Stomach (tissue), 8 donors: ENCODE measurements at regions not wholly inside any gene's neighbourhood (a gene's known extent, or its start where the extent isn't known, plus 50 kb on each side); places are given as distances from the start of the nearest gene placed in this dataset.

Experiments
- DNase-seq, 2 donors: peaks; one replicate each; pipeline versions ENCODE4 v3.0.0 to v3.0.0-alpha.2; 2013 to 2019
- H3K27ac ChIP-seq, 5 donors: fragments of 200-600 bp in 4 of 5; sonication (generic) in 4 of 5; one replicate each; pipeline ENCODE4 v1.5.1; 2013 to 2019; ENCODE audit warnings: mild to moderate bottlenecking in 1 of 5, moderate library complexity in 1 of 5
- H3K27me3 ChIP-seq, 3 donors: fragments of 200-600 bp; sonication (generic); one replicate each; pipeline ENCODE4 v1.5.1; 2017 to 2019; ENCODE audit warnings: mixed run types in 1 of 3
- H3K36me3 ChIP-seq, 4 donors: fragments of 200-600 bp; sonication (generic); 1 replicate in 3 of 4; 2 replicates in 1 of 4; pipeline ENCODE4 v1.5.1; 2016 to 2019
- H3K4me1 ChIP-seq, 4 donors: fragments of 200-600 bp; sonication (generic); one replicate each; pipeline ENCODE4 v1.5.1; 2016 to 2019
- H3K4me3 ChIP-seq, 4 donors: fragments of 200-600 bp; sonication (generic) in 3 of 4; one replicate each; pipeline ENCODE4 v1.5.1; 2016 to 2019; ENCODE audit warnings: mild to moderate bottlenecking in 1 of 4
- H3K9me3 ChIP-seq, 4 donors: fragments of 200-600 bp; sonication (generic); one replicate each; pipeline ENCODE4 v1.5.1; 2016 to 2019
- EP300 ChIP-seq: sonication (generic); formaldehyde crosslinking; IDR thresholded peaks from one replicate; pipeline ENCODE4 v1.6.1; 2017; ENCODE audit warnings: antibody characterized with exemption
- POLR2A ChIP-seq, 4 donors: fragments of 450-650 bp; IDR thresholded peaks; one replicate each; pipeline ENCODE4 v1.6.1; 2016; ENCODE audit warnings: antibody characterized with exemption in 4 of 4, control low read depth in 2 of 4, mild to moderate bottlenecking in 1 of 4, moderate library complexity in 1 of 4
- POLR2AphosphoS5 ChIP-seq, 3 donors: sonication (generic); formaldehyde crosslinking; IDR thresholded peaks; one replicate each; pipeline ENCODE4 v1.6.1; 2016; ENCODE audit warnings: antibody characterized with exemption in 3 of 3
- WGBS, 5 donors: extraction: QIAGEN DNeasy Blood & Tissue Kit in 3 of 5; methylation state at CpG; one replicate each; pipeline versions ENCODE4 v1.1.5 to v1.1.7; 2013 to 2018; 5-methylcytosine and 5-hydroxymethylcytosine counted together
- intact Hi-C: fragments of 100-400 bp; cut with DNase I; formaldehyde crosslinking; loops from one replicate; pipeline ENCODE4 v1.15.1; 2023; ENCODE audit warnings: low total_unique reads
- TF ChIP-seq, protein P1 (sequence below), 7 experiments: fragments of 450-650 bp in 4 of 7; fragments of 200-600 bp in 3 of 7; sonication (generic) in 3 of 7; IDR thresholded peaks; one replicate each; pipeline ENCODE4 v1.5.1; 2016 to 2019; ENCODE audit warnings: antibody characterized with exemption in 7 of 7, control low read depth in 2 of 7, mild to moderate bottlenecking in 1 of 7
- donor health status: healthy with polysubstance abuse.
- donor health status: Bipolar disorder and iron deficiency.
- donor health status: healthy.

DNA sequence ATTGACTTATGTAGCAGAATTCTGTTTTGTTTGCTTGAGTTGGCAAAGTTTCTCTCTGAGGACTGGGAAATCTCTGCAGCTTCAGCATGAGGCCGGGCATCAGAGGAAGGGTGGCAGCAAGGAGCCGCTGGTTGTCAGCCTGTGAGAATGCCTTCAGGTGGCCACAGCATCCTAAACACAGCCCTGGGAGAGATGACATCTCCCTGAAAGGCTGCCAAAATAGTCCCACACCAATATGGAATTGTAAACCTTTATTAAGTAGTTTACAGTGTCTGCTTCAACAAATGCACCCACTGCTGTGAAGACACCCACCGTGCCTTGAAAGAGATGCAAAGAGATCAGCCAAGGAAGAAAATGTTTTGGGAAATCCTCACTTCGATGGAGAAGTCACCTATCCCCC lies 609.7 kb upstream of the ARRDC4 start:
- Histone ChIP-seq H3K4me3 (no peak overlapping the region), H3K9me3 (peaks cover 4 to 16% (median 5%) of the 10 kb centered on the region in 4 donors), H3K4me1 (no peaks in the 10 kb centered on the region), H3K27me3 (no peaks in the 10 kb centered on the region), H3K27ac (no peak overlapping the region), H3K36me3 (no peaks in the 10 kb centered on the region)
- DNase-seq = no peak
- 53 to 61% (median 59%) methylated on average over 4 of the region's 4 CpGs for WGBS, 5 donors
- intact Hi-C loops = no loop called here
- TF ChIP-seq, protein P1, sequence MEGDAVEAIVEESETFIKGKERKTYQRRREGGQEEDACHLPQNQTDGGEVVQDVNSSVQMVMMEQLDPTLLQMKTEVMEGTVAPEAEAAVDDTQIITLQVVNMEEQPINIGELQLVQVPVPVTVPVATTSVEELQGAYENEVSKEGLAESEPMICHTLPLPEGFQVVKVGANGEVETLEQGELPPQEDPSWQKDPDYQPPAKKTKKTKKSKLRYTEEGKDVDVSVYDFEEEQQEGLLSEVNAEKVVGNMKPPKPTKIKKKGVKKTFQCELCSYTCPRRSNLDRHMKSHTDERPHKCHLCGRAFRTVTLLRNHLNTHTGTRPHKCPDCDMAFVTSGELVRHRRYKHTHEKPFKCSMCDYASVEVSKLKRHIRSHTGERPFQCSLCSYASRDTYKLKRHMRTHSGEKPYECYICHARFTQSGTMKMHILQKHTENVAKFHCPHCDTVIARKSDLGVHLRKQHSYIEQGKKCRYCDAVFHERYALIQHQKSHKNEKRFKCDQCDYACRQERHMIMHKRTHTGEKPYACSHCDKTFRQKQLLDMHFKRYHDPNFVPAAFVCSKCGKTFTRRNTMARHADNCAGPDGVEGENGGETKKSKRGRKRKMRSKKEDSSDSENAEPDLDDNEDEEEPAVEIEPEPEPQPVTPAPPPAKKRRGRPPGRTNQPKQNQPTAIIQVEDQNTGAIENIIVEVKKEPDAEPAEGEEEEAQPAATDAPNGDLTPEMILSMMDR (IDR thresholded peaks at IDR 0.05) = no peak

DNA sequence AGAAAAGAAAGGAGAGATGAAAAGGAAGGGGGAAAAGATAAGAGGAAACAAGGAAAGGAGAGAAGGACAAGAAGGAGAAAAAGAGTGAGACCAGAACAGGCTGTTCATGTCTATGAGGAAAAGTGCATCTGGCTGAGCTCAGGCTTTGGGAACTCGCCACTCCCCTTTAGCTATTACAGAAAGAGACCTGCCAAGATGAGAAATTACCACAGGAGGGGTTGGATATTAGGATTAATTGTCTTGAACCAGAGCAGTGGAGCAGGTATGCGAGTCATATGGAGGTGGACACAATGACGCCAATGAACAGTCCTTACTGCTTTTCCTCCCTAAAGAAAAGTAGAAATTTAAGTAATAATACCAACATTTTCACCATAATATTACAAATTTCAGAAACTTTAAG lies 577.0 kb upstream of the ARRDC4 start:
- no peaks in the 10 kb centered on the region for H3K27me3 ChIP-seq
- no peak overlapping the region for H3K27ac ChIP-seq
- WGBS, 5 donors = 35 to 58% (median 51%) methylated on average over 3 of the region's 3 CpGs
- no peak for DNase-seq
- intact Hi-C loops = no loop called here
- H3K36me3 ChIP-seq = no peaks in the 10 kb centered on the region
- H3K9me3 ChIP-seq = no peaks in the 10 kb centered on the region
- TF ChIP-seq, protein P1 (IDR thresholded peaks at IDR 0.05) = no peak
- TF ChIP-seq POLR2A (IDR thresholded peaks at IDR 0.05) = no peak
- no peak for TF ChIP-seq EP300
- TF ChIP-seq POLR2AphosphoS5 (IDR thresholded peaks at IDR 0.05) = no peak
- no peak overlapping the region for H3K4me3 ChIP-seq
- H3K4me1 ChIP-seq = no peaks in the 10 kb centered on the region

DNA sequence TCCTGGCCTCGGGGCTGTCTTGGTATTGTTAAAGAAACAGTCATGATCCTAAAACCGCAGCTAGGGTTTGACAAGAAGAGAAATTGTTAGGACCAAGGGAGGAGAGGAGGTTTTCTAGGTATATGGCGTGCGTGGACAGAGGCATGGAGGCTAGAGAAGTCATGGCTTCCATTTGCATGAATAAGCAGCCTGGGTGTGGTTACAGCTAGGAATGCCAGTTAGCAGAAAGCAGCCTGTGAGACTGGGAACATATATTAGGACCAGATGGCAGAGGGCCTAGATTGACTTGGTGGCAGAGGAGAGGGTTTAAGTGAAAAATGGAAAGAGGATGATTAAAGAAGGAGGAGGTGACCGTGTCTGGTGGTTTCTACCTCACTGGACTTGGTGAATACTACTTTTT lies 573.6 kb upstream of the ARRDC4 start:
- Histone ChIP-seq H3K36me3 (no peaks in the 10 kb centered on the region), H3K27me3 (no peaks in the 10 kb centered on the region), H3K27ac (no peak overlapping the region), H3K4me3 (no peak overlapping the region), H3K4me1 (no peaks in the 10 kb centered on the region), H3K9me3 (no peaks in the 10 kb centered on the region)
- intact Hi-C loops = no loop called here
- WGBS, 5 donors = 81 to 87% (median 84%) methylated on average over 5 of the region's 5 CpGs
- TF ChIP-seq POLR2AphosphoS5 (IDR thresholded peaks at IDR 0.05) (no peak), POLR2A (IDR thresholded peaks at IDR 0.05) (no peak), EP300 (no peak)
- TF ChIP-seq, protein P1 (IDR thresholded peaks at IDR 0.05) = no peak
- no peak for DNase-seq

DNA sequence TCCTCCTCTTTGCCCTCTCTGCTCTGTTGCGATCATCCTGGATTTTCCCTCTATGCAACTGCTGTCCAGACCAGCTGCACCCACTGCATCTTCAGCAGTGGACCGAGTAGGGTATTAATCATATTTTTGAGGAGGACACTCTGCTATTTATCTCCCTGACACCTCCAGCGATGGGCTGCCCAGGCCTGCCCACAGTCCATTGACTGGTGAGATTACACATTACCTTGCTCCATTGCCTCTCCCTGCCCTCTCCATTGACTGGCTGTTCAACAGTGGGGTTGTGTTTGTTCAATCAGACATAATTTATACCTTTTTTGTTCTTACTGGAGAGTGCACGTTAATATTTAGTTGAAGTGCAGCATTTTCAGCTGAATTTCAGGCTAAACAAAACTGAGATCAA lies 559.3 kb upstream of the ARRDC4 start:
- H3K4me3 ChIP-seq = no peak overlapping the region
- no peak for TF ChIP-seq EP300
- TF ChIP-seq POLR2A (IDR thresholded peaks at IDR 0.05) = no peak
- TF ChIP-seq, protein P1 (IDR thresholded peaks at IDR 0.05) = no peak
- no peak for TF ChIP-seq POLR2AphosphoS5 (IDR thresholded peaks at IDR 0.05)
- no peaks in the 10 kb centered on the region for H3K36me3 ChIP-seq

More for the DNA sequence above, 559.3 kb upstream of the ARRDC4 start:
- intact Hi-C loops = no loop called here
- no peak for DNase-seq
- no peak overlapping the region for H3K27ac ChIP-seq
- 65 to 78% (median 71%) methylated on average over 4 of the region's 4 CpGs for WGBS, 5 donors
- no peaks in the 10 kb centered on the region for H3K9me3 ChIP-seq
- H3K27me3 ChIP-seq = no peaks in the 10 kb centered on the region
- no peaks in the 10 kb centered on the region for H3K4me1 ChIP-seq
